ENCODE measurements at regions not wholly inside any gene's neighbourhood (a gene's known extent, or its start where the extent isn't known, plus 50 kb on each side); places are given as distances from the start of the nearest gene placed in this dataset.

GRCh38 chr10:57786331-57786730 lies 481.4 kb downstream of the IPMK start:
- TF ChIP-seq CTCF (IDR thresholded peaks at IDR 0.05) (no peak), ZFX (IDR thresholded peaks at IDR 0.05; ENCODE audit: borderline replicate concordance) (no peak)

All from 22Rv1 (cell line).